ENCODE measurements at regions not wholly inside any gene's neighbourhood (a gene's known extent, or its start where the extent isn't known, plus 50 kb on each side); places are given as distances from the start of the nearest gene placed in this dataset.

GRCh38 chr18:22020867-22021370 lies 148.5 kb upstream of the GATA6 start:
- TF ChIP-seq, protein P1, sequence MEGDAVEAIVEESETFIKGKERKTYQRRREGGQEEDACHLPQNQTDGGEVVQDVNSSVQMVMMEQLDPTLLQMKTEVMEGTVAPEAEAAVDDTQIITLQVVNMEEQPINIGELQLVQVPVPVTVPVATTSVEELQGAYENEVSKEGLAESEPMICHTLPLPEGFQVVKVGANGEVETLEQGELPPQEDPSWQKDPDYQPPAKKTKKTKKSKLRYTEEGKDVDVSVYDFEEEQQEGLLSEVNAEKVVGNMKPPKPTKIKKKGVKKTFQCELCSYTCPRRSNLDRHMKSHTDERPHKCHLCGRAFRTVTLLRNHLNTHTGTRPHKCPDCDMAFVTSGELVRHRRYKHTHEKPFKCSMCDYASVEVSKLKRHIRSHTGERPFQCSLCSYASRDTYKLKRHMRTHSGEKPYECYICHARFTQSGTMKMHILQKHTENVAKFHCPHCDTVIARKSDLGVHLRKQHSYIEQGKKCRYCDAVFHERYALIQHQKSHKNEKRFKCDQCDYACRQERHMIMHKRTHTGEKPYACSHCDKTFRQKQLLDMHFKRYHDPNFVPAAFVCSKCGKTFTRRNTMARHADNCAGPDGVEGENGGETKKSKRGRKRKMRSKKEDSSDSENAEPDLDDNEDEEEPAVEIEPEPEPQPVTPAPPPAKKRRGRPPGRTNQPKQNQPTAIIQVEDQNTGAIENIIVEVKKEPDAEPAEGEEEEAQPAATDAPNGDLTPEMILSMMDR (IDR thresholded peaks at IDR 0.05; ENCODE audit: low read depth, low read length, missing control alignments) = no peak
- no peak for DNase-seq (ENCODE audit: low read depth)
- H3K4me3 ChIP-seq (ENCODE audit: low read depth, low read length) = no peak overlapping the region

GRCh38 chr18:22021701-22022100 lies 147.7 kb upstream of the GATA6 start:
- DNase-seq (ENCODE audit: low read depth) = no peak
- H3K4me3 ChIP-seq (ENCODE audit: low read depth, low read length) = no peak overlapping the region
- TF ChIP-seq, protein P1 (IDR thresholded peaks at IDR 0.05; ENCODE audit: low read depth, low read length, missing control alignments) = no peak

DNA sequence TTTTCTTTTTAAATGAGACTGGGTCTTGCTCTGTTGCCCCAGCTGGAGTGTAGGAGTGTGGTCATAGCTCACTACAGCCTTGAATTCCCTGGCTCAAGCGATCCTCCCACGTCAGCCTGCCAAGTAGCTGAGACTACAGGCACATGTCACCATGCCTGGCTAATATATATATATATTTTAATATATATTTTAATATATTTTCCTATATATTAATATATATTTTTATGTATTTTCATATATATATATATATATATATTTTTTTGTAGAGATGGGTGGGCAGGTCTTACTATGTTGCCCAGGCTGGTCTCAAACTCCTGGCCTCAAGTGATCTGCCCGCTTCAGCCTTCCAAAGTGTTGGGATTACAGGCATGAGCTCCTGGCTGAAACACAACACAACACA lies 144.5 kb upstream of the GATA6 start:
- H3K4me3 ChIP-seq (ENCODE audit: low read depth, low read length) = no peak overlapping the region
- TF ChIP-seq, protein P1 (IDR thresholded peaks at IDR 0.05; ENCODE audit: low read depth, low read length, missing control alignments) = no peak
- DNase-seq (ENCODE audit: low read depth) = no peak

DNA sequence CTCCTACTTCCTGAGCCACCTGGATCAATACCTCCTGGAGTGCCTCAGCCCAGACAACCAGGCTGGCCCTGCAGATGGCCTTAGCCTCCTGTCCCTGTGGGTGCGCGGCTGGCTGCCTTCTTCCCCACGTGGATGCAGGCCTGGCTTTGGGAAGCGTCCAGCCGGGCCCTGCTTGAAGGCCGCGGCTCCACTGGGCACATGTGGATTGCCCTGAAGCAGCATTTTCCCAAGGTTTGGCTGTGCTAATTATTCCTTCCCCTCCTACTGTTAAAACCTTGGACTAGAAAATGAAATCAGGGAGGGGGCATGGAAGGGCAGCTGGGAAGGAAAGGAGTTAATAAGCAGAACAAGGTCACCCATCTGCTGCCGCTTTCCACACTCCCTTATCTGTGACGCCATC lies 143.0 kb upstream of the GATA6 start:
- TF ChIP-seq, protein P1 (IDR thresholded peaks at IDR 0.05; ENCODE audit: low read depth, low read length, missing control alignments) = no peak
- H3K4me3 ChIP-seq (ENCODE audit: low read depth, low read length) = no peak overlapping the region
- DNase-seq (ENCODE audit: low read depth) = no peak

GRCh38 chr18:22026889-22027288 lies 142.5 kb upstream of the GATA6 start:
- TF ChIP-seq, protein P1 (IDR thresholded peaks at IDR 0.05; ENCODE audit: low read depth, low read length, missing control alignments) = no peak
- no peak overlapping the region for H3K4me3 ChIP-seq (ENCODE audit: low read depth, low read length)
- DNase-seq (ENCODE audit: low read depth) = no peak

DNA sequence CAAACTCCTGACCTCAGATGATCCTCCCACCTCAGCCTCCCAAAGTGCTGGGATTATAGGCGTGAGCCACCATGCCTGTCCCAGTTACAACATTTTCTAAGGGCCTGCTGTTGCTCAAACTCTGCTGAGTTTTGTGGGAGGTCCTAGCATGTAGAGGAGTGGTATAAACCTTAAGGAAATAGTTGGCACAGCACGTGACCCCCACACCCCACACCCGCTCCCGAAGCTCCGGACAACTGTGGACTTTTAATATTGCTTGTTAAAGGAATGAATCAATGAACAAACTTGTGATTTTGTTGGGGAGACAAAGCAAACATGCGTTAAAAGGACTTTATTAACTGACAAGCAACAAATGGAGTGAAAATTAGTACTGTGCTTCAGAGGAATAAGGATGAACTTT lies 137.8 kb upstream of the GATA6 start:
- no peak for DNase-seq (ENCODE audit: low read depth)
- TF ChIP-seq, protein P1 (IDR thresholded peaks at IDR 0.05; ENCODE audit: low read depth, low read length, missing control alignments) = no peak
- no peak overlapping the region for H3K4me3 ChIP-seq (ENCODE audit: low read depth, low read length)

DNA sequence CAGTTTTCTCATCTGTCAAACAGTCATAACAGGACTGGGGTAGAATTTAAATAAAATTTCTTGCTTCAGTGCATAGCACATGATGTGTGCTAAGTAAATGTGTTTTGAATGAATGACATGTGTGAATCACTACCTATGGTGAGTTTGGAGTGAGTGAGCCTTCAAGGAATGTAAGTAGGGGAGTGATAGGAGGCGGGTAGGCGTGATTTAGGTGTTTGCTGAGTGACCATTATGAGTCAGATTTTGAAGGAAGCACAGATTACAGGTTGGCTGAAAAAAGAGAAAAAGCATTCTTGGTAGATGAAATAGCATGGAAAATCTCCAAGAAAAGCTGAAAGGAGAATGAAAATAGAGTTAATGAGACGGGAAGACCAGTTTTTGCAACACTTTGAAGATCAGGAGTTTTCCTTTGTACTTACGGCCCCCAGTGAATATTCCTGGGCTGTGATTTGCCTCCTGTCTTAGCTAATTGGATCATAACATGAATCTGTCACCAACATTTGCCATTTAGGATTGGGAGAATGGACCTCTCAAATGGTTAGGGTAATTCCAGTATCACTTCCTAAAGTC lies 136.9 kb upstream of the GATA6 start:
- no peak overlapping the region for H3K4me3 ChIP-seq (ENCODE audit: low read depth, low read length)
- TF ChIP-seq, protein P1 (IDR thresholded peaks at IDR 0.05; ENCODE audit: low read depth, low read length, missing control alignments) = no peak
- no peak for DNase-seq (ENCODE audit: low read depth)
